HG02571 (cell line): ENCODE measurements at regions not wholly inside any gene's neighbourhood (a gene's known extent, or its start where the extent isn't known, plus 50 kb on each side); places are given as distances from the start of the nearest gene placed in this dataset.

Experiments
- ATAC-seq: cut with Tn5 transposase; IDR thresholded peaks from one replicate; pipeline ENCODE4 v1.9.1; 2021; ENCODE audit warnings: mild to moderate bottlenecking, moderate library complexity; ENCODE audit not compliant: unreplicated experiment

- ATAC-seq, result no peak
Measured at GRCh38 chr1:55708781-55709180, 493.6 kb upstream of the USP24 start.

- ATAC-seq, result no peak
Measured at GRCh38 chr1:55707846-55708245, 492.7 kb upstream of the USP24 start.

GRCh38 chr1:55707196-55707595, 492.0 kb upstream of the USP24 start:
- no peak for ATAC-seq

GRCh38 chr1:55706397-55706796, 491.2 kb upstream of the USP24 start:
- no peak for ATAC-seq

GRCh38 chr1:55703726-55704363, 488.7 kb upstream of the USP24 start:
- no peak for ATAC-seq

GRCh38 chr1:55702064-55702463, 486.9 kb upstream of the USP24 start:
- ATAC-seq, result peak; percentile 76

- no peak for ATAC-seq
Measured at GRCh38 chr1:55700359-55701130, 485.4 kb upstream of the USP24 start.

- no peak for ATAC-seq
Measured at GRCh38 chr1:55699228-55699627, 484.1 kb upstream of the USP24 start.

- no peak for ATAC-seq
Measured at GRCh38 chr1:55697997-55698535, 482.9 kb upstream of the USP24 start.

GRCh38 chr1:55696891-55697290, 481.7 kb upstream of the USP24 start:
- no peak for ATAC-seq

GRCh38 chr1:55696181-55696754, 481.1 kb upstream of the USP24 start:
- no peak for ATAC-seq

GRCh38 chr1:55695552-55695951, 480.4 kb upstream of the USP24 start:
- ATAC-seq, result no peak

GRCh38 chr1:55695151-55695550, 480.0 kb upstream of the USP24 start:
- no peak for ATAC-seq

- no peak for ATAC-seq
Measured at GRCh38 chr1:55694310-55694801, 479.2 kb upstream of the USP24 start.

GRCh38 chr1:55692726-55693125, 477.6 kb upstream of the USP24 start:
- ATAC-seq, result no peak

GRCh38 chr1:55690366-55690765, 475.2 kb upstream of the USP24 start:
- ATAC-seq, result no peak

GRCh38 chr1:55689800-55690199, 474.6 kb upstream of the USP24 start:
- ATAC-seq, result no peak

GRCh38 chr1:55685560-55685959, 470.4 kb upstream of the USP24 start:
- no peak for ATAC-seq

- ATAC-seq, result no peak
Measured at GRCh38 chr1:55684131-55684650, 469.0 kb upstream of the USP24 start.

GRCh38 chr1:55682198-55682597, 467.0 kb upstream of the USP24 start:
- ATAC-seq, result no peak

GRCh38 chr1:55679971-55680370, 464.8 kb upstream of the USP24 start:
- no peak for ATAC-seq

GRCh38 chr1:55673416-55673815, 458.3 kb upstream of the USP24 start:
- no peak for ATAC-seq
